Fibroblast of lung (primary cell): ENCODE measurements at regions not wholly inside any gene's neighbourhood (a gene's known extent, or its start where the extent isn't known, plus 50 kb on each side); places are given as distances from the start of the nearest gene placed in this dataset.
"Not testable (repeated sequence)": the region's sequence is repeated elsewhere in the genome, so short reads cannot be mapped to it uniquely, and the experiment has no call there.

Source experiments
- DNase-seq, 2 donors: peaks; one replicate each; pipeline versions ENCODE4 v3.0.0 to v3.0.0-alpha.2; 2010; ENCODE audit warnings: low read depth in 2 of 2
- H2AFZ ChIP-seq: 2 replicates; pipeline ENCODE4 v1.5.1; 2012; ENCODE audit warnings: low read length, control low read depth, inconsistent platforms
- H3K27ac ChIP-seq: 2 replicates; pipeline ENCODE4 v1.5.1; 2011; ENCODE audit warnings: low read length, control low read depth; ENCODE audit not compliant: insufficient read depth
- H3K27me3 ChIP-seq: 2 replicates; pipeline ENCODE4 v1.5.1; 2011; ENCODE audit warnings: mild to moderate bottlenecking, low read length; ENCODE audit not compliant: control insufficient read depth, insufficient read depth
- H3K36me3 ChIP-seq: 2 replicates; pipeline ENCODE4 v1.5.1; 2011; ENCODE audit warnings: low read length; ENCODE audit not compliant: control insufficient read depth, insufficient read depth
- H3K4me1 ChIP-seq: 2 replicates; pipeline ENCODE4 v1.5.1; 2011; ENCODE audit warnings: low read length; ENCODE audit not compliant: control insufficient read depth, insufficient read depth; ENCODE audit errors: extremely low read depth
- H3K4me2 ChIP-seq: 2 replicates; pipeline ENCODE4 v1.5.1; 2011; ENCODE audit warnings: low read length, control low read depth; ENCODE audit not compliant: insufficient read depth; ENCODE audit errors: extremely low read depth
- H3K4me3 ChIP-seq, 4 experiments: fragments of 200-600 bp in 1 of 4; sonication (generic) in 1 of 4; replicated peaks in 1 of 4; 2 replicates each; pipeline ENCODE4 v1.5.1; 2011 to 2016; ENCODE audit warnings: low read length in 4 of 4, low read depth in 3 of 4, mild to moderate bottlenecking in 3 of 4, control low read depth in 2 of 4, inconsistent platforms in 1 of 4, mixed read lengths in 1 of 4; ENCODE audit not compliant: insufficient read depth in 1 of 4; ENCODE audit errors: control extremely low read depth in 1 of 4
- H3K79me2 ChIP-seq: 2 replicates; pipeline ENCODE4 v1.5.1; 2012; ENCODE audit warnings: mild to moderate bottlenecking, low read length, inconsistent platforms; ENCODE audit not compliant: control insufficient read depth, insufficient read depth
- H3K9ac ChIP-seq: 2 replicates; pipeline ENCODE4 v1.5.1; 2011; ENCODE audit warnings: mild to moderate bottlenecking, low read length, control low read depth; ENCODE audit not compliant: insufficient read depth
- H3K9me3 ChIP-seq: 2 replicates; pipeline ENCODE4 v1.5.1; 2012; ENCODE audit warnings: low read depth, low read length; ENCODE audit not compliant: control insufficient read depth, insufficient read depth
- H4K20me1 ChIP-seq: 2 replicates; pipeline ENCODE4 v1.5.1; 2011; ENCODE audit warnings: low read length; ENCODE audit not compliant: control insufficient read depth, insufficient read depth; ENCODE audit errors: extremely low read depth
- EZH2 ChIP-seq: IDR thresholded peaks from 2 replicates; pipeline ENCODE4 v1.5.1; 2012; ENCODE audit warnings: low read length, control low read depth, mild to moderate bottlenecking; ENCODE audit errors: missing control alignments
- TF ChIP-seq, protein P1 (sequence below), 2 donors: IDR thresholded peaks in 1 of 2; conservative IDR thresholded peaks in 1 of 2; 1 replicate in 1 of 2; 2 replicates in 1 of 2; pipeline ENCODE4 v1.5.1; 2011 to 2012; ENCODE audit warnings: low read length in 2 of 2, control low read depth in 1 of 2, inconsistent platforms in 1 of 2, low read depth in 1 of 2, mild to moderate bottlenecking in 1 of 2

DNA sequence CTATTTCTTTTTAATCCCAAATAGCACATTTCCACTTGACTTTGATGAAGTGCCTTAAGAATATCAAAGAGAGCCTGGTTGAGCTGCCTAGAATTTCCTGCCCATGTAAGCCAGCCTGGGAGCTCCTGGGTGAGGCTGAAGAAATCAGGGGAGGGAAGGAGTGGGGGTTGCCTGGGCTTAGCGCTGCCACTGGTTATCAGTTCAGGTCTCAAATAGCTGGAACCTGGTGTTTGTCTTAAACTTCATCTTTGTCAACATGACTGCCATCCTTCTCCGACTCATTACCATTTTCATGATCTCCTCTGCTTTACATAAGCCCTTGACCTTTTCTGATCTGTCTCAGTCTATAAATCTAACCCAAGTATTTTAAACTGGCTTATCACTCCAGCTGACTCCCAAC is 151.5 kb downstream of the TTC8 start:
- Histone ChIP-seq H3K4me1 (no peaks in the 10 kb centered on the region), H3K36me3 (no peaks in the 10 kb centered on the region), H3K9ac (no peak overlapping the region), H3K4me2 (no peak overlapping the region), H4K20me1 (no peaks in the 10 kb centered on the region), H3K79me2 (no peaks in the 10 kb centered on the region), H2AFZ (no peak overlapping the region), H3K27me3 (no peaks in the 10 kb centered on the region), H3K9me3 (no peaks in the 10 kb centered on the region), H3K27ac (no peak overlapping the region), H3K4me3 (no peak overlapping the region)
- no peak for DNase-seq
- TF ChIP-seq EZH2: no peak
- TF ChIP-seq, protein P1, sequence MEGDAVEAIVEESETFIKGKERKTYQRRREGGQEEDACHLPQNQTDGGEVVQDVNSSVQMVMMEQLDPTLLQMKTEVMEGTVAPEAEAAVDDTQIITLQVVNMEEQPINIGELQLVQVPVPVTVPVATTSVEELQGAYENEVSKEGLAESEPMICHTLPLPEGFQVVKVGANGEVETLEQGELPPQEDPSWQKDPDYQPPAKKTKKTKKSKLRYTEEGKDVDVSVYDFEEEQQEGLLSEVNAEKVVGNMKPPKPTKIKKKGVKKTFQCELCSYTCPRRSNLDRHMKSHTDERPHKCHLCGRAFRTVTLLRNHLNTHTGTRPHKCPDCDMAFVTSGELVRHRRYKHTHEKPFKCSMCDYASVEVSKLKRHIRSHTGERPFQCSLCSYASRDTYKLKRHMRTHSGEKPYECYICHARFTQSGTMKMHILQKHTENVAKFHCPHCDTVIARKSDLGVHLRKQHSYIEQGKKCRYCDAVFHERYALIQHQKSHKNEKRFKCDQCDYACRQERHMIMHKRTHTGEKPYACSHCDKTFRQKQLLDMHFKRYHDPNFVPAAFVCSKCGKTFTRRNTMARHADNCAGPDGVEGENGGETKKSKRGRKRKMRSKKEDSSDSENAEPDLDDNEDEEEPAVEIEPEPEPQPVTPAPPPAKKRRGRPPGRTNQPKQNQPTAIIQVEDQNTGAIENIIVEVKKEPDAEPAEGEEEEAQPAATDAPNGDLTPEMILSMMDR (conservative IDR thresholded peaks at IDR 0.05 in 1 of 2, IDR thresholded peaks at IDR 0.05 in 1 of 2; ENCODE audit: low read depth in 1 of 2, low read length in 2 of 2): no peak

DNA sequence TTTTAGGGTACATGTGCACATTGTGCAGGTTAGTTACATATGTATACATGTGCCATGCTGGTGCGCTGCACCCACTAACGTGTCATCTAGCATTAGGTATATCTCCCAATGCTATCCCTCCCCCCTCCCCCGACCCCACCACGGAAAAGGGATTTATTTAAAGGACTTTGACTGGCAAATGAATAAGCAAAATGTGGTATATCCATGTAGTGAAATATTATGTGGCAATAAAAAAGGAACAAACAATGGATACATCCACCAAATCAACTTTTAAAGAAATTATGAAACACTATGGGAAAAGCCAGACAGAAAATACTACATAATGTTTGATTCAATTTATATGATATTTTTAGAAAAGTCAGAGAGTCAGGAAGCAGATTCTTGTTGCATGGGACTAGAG is 156.5 kb downstream of the TTC8 start:
- H3K4me2 ChIP-seq, H2AFZ ChIP-seq, H4K20me1 ChIP-seq, H3K79me2 ChIP-seq, H3K9me3 ChIP-seq, H3K4me1 ChIP-seq, H3K27me3 ChIP-seq, DNase-seq, H3K4me3 ChIP-seq, H3K27ac ChIP-seq, H3K9ac ChIP-seq, H3K36me3 ChIP-seq: not testable (repeated sequence)

DNA sequence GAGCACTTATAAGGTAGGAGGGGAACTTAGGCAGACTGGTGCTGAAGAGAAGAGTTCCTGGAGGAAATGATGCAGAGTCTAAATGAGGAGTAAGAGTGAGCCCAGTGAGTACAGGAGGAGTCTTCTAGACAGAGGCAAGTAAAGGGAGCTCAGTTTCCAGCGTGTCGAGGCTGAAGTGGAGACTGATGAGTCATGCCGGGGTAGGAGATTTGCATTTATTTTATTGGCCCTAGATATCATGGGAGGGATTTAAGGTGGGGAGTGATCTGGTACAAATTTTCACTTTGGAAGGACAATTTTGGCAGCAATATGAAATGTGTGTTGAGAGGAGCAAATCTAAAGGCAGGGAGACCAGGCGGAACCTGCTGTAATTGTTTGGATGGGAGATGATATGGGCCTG is 157.5 kb downstream of the TTC8 start:
- Histone ChIP-seq H3K79me2 (no peaks in the 10 kb centered on the region), H2AFZ (no peak overlapping the region), H4K20me1 (no peaks in the 10 kb centered on the region), H3K4me3 (no peak overlapping the region), H3K9ac (no peak overlapping the region), H3K4me1 (peaks cover 5% of the 10 kb centered on the region), H3K9me3 (no peaks in the 10 kb centered on the region), H3K4me2 (no peak overlapping the region), H3K36me3 (no peaks in the 10 kb centered on the region), H3K27ac (no peak overlapping the region), H3K27me3 (no peaks in the 10 kb centered on the region)
- no peak for TF ChIP-seq EZH2
- TF ChIP-seq, protein P1 (conservative IDR thresholded peaks at IDR 0.05 in 1 of 2, IDR thresholded peaks at IDR 0.05 in 1 of 2; ENCODE audit: low read depth in 1 of 2, low read length in 2 of 2): no peak
- no peak for DNase-seq

DNA sequence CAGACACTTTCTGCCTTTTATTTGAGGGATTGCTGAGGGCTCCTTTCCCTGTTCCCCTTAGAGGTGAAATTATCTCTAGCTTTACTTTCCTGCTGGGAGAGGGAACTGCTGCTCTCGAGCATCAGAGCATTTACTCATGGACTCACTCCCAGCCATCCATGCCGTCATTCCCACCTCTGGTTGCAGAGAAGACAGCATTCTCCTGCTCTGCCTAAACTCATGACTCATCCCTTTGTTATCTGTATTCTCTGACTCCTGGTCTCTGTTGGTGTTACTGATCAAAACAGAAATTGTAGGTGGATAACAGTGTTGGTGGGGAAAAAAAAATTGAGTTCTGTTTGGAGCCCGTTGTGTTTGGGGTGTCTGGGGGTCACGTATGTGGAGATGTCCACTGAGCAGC is 159.3 kb downstream of the TTC8 start:
- Histone ChIP-seq H3K4me3 (no peak overlapping the region), H3K9ac (no peak overlapping the region), H3K79me2 (no peaks in the 10 kb centered on the region), H3K36me3 (no peaks in the 10 kb centered on the region), H3K4me2 (no peak overlapping the region), H2AFZ (no peak overlapping the region), H3K27ac (no peak overlapping the region), H3K9me3 (no peaks in the 10 kb centered on the region), H3K4me1 (peaks cover 5% of the 10 kb centered on the region), H4K20me1 (no peaks in the 10 kb centered on the region), H3K27me3 (no peaks in the 10 kb centered on the region)
- TF ChIP-seq EZH2: no peak
- TF ChIP-seq, protein P1 (conservative IDR thresholded peaks at IDR 0.05 in 1 of 2, IDR thresholded peaks at IDR 0.05 in 1 of 2; ENCODE audit: low read depth in 1 of 2, low read length in 2 of 2): no peak
- DNase-seq: peak; percentile 67 to 97
